Erythroblast (primary cell): ENCODE measurements at regions not wholly inside any gene's neighbourhood (a gene's known extent, or its start where the extent isn't known, plus 50 kb on each side); places are given as distances from the start of the nearest gene placed in this dataset.

Source experiments
- DNase-seq, 2 experiments: peaks; one replicate each; lab custom pipeline; 2025; lab: John Stamatoyannopoulos, UW
- GATA1 ChIP-seq: IDR thresholded peaks from 2 replicates; pipeline ENCODE4 v1.6.1; 2011; ENCODE audit warnings: low read depth, mild to moderate bottlenecking, control low read depth, low read length, moderate library complexity
- POLR2A ChIP-seq: IDR thresholded peaks from 2 replicates; pipeline ENCODE4 v1.6.1; 2011; ENCODE audit warnings: mild to moderate bottlenecking, low read length

DNA sequence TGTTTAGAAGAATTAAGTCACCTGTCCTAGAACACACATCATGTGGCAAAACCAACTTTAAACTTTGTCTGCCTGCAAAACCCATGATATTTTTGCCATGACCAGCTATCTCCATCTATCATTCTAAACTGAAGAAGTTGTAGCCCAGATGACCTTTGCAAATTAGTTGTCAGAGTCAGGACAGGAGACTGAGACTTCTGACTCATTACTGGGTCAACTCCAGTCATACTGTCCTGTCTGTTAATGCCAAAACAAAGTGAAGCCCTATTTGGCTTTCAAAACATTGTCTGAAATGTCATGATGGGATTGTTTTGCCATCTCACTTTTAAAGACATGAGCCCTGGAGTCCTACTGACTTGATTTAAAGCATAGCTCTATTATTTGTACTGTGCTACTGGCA is 365.7 kb upstream of the CPEB2 start:
- TF ChIP-seq GATA1: no peak
- no peak for TF ChIP-seq POLR2A
- no peak for DNase-seq

DNA sequence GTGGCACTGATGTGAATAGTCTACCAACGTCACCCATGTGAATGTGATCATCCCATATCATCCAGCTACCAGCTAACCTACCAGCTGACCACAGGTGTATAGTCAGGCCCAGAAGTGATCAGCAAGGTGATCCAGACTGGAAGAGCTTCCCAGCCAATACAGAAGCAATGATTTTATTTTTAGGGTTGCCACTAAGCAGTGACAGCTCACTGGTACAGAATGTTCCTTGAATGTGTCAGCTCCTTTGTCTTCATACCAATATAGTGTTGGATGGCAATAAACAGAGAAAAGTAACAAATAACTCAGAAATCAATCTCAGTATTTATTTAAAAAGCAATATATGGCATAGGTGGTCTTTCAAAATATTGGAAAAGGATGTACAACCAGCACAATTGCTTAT is 361.8 kb upstream of the CPEB2 start:
- DNase-seq: no peak
- TF ChIP-seq GATA1: no peak
- TF ChIP-seq POLR2A: no peak

DNA sequence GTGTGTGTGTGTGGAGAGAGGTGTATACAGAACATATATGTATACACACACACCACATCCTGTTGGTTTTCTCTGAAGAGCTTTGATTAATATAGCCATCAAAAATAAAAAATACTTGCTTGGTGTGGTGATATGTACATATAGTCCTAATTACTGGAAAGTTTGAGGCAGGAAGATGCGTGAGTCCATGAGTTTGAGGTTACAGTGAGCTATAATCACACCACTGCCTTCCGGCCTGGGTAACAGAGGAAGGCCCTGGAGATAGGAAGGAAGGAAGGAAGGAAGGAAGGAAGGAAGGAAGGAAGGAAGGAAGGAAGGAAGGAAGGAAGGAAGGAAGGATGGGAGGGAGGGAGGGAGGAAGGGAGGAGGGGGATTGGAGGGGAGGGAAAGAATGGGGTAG is 360.4 kb upstream of the CPEB2 start:
- TF ChIP-seq POLR2A (no peak), GATA1 (no peak)
- DNase-seq: no peak

DNA sequence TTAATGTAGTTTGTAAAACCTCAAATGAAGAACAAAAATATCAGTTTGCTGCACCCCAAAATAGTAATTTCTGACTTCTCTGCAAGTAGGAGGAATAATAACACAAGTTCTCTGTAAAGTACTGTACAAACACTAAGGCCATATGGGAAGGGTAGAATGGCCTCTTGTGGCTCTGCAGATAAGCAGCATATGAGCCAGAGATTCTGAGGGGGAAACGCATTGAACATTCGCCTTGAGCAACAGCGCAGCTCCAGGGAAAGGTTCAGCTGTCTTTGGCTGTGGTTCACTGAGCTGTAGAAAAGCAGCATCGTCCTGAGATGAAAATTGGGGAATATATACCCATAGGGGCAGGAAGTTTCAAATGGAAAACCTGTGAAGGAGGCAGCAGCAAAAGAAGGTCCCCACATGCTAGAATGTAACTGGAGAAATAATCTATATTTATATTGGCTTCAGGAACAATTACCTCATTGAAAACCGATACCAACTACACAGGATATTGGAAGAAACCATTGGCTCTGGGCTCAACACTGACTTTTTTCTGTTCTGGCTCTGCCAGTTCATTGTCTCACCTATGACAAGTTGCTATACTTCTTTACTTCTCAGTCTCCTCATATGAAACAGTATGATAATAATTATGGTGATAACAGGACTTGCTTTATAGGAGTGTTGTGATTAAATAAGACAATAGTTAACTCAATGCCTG is 357.6 kb upstream of the CPEB2 start:
- DNase-seq: no peak
- TF ChIP-seq POLR2A (no peak), GATA1 (no peak)

DNA sequence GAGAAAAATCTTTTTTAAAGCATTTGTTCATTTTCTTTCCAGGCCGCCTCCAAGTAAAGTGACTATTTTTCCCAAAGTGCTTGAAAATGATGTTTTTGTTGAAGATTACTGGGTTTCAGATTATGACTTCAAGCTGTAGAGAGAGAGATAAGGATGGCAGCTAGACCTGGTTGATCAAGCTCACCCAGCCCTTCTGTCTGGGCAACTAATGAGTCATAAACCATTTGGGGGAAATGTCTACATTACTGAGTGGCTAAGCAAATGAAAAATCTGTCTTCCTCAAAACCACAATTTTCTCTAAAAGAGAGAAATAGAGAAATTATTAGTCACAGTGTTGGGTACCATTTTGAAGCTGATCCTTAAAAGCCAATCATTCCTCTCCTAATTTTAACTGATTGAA is 355.4 kb upstream of the CPEB2 start:
- DNase-seq: no peak
- TF ChIP-seq GATA1 (no peak), POLR2A (no peak)

DNA sequence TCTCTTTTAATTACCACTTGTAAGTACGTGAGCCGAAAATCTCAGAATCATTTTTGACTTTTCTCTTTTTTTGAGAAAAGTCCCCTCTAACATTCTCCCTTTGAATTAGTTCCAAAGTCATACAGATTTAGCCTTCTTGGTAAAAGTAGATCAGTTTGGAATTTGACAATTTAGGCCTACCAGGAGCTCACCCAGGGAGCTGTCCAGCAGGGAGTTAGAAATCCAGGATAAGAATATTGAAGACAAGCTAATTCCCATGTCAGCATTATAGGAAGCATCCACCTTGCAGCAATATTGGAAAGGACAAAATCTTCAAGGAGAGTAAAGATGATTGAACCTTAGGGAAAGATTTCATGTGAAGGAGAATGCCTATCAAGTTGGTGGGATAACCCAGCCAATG is 352.2 kb upstream of the CPEB2 start:
- DNase-seq: no peak
- no peak for TF ChIP-seq POLR2A
- no peak for TF ChIP-seq GATA1

DNA sequence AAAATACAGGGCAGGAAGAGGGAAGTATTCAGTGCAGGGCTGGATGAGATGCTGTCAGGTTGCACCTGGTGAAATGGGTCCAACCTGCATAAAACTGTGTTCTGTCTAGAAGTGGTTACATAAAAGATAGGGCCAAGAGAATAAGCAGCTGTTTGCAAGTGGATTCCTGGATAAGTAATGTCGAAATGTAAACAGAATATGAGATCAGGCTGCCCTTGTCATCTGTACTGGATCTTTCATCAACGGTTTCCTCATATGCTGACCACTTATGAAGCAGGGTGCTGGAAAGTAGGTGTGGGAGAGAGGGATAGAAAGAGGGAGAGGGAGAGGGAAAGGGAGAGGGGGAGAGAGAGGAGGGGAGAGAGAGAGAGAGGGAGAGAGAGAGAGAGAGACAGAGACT is 349.8 kb upstream of the CPEB2 start:
- DNase-seq: no peak
- TF ChIP-seq POLR2A (no peak), GATA1 (no peak)

DNA sequence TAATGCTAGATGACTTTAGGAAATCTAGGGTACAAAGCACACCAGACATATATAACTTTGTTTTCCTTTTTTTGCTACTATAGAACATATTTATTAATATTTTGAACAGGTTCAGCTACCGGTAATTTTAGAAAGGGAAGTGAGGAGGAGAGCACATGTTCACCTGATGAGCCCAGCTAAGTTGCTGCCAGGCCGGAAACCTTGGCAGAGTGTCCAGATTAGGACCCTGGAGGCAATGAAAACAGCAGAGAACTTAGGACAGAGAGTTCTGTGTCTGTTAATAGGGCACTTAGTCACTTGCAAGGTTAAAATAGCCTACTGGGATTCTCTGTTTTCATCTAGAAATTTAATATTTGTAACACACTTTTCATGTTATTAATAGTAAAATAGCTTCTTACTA is 348.9 kb upstream of the CPEB2 start:
- no peak for DNase-seq
- TF ChIP-seq GATA1: no peak
- no peak for TF ChIP-seq POLR2A

DNA sequence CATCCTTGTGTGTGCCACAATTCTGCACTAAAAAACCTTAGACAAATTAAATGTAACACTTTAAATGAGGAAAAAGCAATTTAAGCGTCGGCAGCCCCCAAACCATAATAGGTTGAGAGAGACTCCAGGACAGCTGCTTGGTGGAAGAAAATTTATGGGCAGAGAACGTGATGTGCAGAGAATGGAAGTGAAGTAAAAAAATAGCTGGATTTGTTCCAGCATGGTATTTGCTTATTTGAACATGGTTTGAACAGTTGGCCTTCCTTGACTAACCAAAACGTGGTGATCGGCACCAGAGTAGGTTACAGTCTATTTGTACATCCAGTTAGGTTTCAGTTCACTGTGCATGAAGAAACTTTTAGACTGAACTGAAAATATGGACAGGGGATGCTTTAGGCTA is 343.0 kb upstream of the CPEB2 start:
- no peak for DNase-seq
- no peak for TF ChIP-seq GATA1
- no peak for TF ChIP-seq POLR2A

DNA sequence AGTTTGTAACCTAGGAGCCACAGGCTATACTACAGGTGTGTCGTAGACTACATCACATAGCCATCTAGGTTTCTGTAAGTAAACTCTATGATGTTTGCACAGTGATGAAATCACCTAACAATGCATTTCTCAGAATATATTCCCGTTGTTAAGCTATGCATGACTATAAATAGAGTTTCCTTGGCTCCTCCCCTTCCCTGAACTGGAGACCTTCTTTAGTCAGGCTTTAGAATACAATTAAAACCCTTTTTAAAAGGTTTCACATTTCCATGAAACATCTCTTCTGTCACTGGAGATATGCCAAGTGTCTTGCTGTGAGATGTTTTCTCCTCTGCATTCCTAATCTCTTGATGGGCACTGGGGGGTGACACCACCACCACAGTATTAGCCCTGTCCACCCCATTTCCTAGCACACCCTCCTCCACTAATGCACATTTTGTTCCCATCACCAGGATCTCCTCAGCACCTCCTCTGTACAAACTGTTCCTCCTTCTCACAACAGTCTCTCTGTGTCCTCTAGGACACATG is 334.6 kb upstream of the CPEB2 start:
- no peak for DNase-seq
- TF ChIP-seq POLR2A (no peak), GATA1 (no peak)

DNA sequence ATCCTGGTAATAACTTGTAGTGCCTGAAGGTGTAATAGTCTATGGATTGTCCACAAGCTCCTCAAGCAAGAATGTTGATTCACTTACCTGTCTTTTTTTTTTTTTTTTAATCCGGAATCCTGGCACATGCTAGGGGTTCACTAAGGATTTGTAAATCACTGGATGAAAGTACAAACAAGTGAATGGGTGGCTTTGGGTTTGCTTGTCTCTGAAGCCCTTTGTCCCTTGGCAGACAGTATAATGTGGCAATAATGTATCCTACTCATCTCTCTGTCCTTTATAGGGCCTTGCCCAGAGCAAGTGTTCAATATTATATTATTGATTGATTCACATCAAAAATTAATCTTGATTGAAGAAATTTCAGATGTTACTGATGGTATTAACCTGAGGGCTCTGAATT is 334.0 kb upstream of the CPEB2 start:
- DNase-seq: no peak
- no peak for TF ChIP-seq POLR2A
- TF ChIP-seq GATA1: no peak

DNA sequence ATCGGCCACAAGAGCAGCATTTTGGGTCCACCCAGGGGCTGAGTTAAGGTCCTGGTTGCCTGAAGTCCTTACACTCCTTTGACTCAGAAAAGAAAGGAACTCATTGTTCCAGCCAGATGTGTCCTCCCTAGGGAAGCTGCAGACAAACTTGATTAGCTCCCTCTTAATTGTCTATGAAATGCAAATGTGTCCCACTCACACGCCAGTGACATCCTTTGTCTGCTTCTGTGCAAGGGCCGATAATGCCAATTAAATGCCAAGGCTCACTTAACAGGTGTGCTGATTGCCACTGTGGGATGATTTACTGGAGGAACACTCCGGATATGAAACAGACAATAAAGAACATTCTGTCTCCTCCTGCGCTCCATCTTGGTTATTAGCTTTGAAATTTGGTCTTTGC is 332.9 kb upstream of the CPEB2 start:
- no peak for TF ChIP-seq GATA1
- no peak for TF ChIP-seq POLR2A
- no peak for DNase-seq

DNA sequence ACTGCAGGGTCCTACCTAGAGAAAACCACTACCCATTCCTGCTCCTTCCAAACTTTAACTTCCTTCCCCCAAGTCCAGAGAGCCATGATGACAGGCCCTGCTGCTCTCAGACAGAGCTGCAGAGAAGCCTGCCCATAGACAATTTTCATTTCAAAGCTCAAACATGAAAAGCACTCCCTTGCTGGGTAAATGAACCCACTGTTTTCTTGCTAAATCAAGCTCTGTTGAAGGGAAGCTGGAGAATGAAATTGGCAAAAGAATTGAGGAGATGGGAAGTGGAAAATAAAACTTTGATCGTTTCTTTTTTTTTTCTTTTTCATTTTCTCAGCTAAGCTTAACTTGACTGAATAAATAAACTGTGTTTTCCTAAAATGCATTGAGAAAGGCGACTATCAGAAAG is 331.1 kb upstream of the CPEB2 start:
- no peak for DNase-seq
- TF ChIP-seq POLR2A: no peak

DNA sequence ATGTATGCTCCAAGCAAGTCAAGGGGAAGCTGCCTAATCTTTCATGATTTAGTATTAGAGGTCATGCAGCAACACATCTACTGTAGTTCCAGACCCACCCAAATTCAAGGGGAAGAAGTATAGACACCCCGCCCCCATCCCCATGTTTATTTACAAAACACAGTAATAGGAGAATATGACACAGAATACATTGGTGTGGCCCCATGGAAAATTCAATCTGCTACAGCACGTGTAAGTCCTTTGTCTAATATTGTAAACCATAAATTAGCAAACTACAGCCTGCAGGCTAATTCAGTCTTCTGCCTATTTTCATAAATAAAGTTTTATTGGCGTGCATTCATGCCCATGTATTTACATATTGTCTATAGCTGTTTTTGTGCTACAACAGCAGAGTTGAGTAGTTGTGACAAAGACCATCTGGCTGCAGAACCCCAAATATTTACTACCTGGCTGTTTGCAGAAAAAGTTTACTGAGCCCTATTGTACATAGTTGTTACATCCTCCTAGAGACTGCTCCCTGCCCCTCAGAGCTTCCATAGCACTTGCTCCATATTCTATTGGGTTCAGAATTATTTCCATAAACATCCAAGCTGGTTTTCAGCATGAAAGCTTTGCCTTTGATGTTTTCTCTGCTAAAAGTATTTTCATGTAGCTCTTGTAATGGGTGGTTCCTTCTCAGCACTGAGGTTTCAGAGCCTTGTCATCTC is 326.8 kb upstream of the CPEB2 start:
- TF ChIP-seq POLR2A: no peak
- no peak for TF ChIP-seq GATA1

DNA sequence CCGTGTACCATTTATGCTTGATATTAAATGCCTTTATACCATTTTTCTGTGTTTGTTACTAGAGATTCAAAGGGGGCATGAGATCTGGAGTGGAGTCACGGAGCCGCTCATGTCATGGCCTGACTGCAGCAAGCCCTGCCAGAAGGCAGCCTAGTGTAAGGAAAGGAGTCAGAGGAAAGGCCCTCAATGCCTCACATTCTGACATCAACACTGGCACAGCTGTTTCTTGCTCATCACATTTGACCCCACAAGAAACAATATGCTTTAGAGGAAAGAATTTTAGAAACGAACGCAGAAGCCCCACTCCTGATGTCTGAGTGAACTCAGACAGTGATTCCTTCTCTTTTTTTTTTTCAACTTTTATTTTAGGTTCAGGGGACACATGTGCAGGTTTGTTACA is 322.4 kb upstream of the CPEB2 start:
- DNase-seq: no peak
- no peak for TF ChIP-seq GATA1
- TF ChIP-seq POLR2A: no peak

More for the DNA sequence above, 326.8 kb upstream of the CPEB2 start:
- no peak for DNase-seq
